Vagina (tissue), 2 donors: ENCODE measurements at regions not wholly inside any gene's neighbourhood (a gene's known extent, or its start where the extent isn't known, plus 50 kb on each side); places are given as distances from the start of the nearest gene placed in this dataset.
"Not testable (repeated sequence)": the region's sequence is repeated elsewhere in the genome, so short reads cannot be mapped to it uniquely, and the experiment has no call there.

Experiments
- POLR2A ChIP-seq, 2 donors: fragments of 450-650 bp; IDR thresholded peaks; one replicate each; pipeline ENCODE4 v1.6.1; 2017; ENCODE audit warnings: antibody characterized with exemption in 2 of 2, mild to moderate bottlenecking in 2 of 2, moderate library complexity in 2 of 2
- POLR2AphosphoS5 ChIP-seq, 2 donors: sonication (generic); formaldehyde crosslinking; IDR thresholded peaks; one replicate each; pipeline ENCODE4 v1.9.0; 2017; ENCODE audit warnings: antibody characterized with exemption in 2 of 2, mild to moderate bottlenecking in 2 of 2, low read depth in 1 of 2; ENCODE audit not compliant: insufficient read depth in 1 of 2

- TF ChIP-seq POLR2AphosphoS5 (IDR thresholded peaks at IDR 0.05; ENCODE audit: insufficient read depth in 1 of 2, low read depth in 1 of 2); POLR2A (IDR thresholded peaks at IDR 0.05): not testable (repeated sequence)
Measured at GRCh38 chr6:153026-153425, 139.3 kb upstream of the DUSP22 start.
